GM23338 (cell line): ENCODE measurements at regions not wholly inside any gene's neighbourhood (a gene's known extent, or its start where the extent isn't known, plus 50 kb on each side); places are given as distances from the start of the nearest gene placed in this dataset.

Experiments
- ATAC-seq: fragments of 200-7000 bp; cut with Tn5 transposase; 3 replicates; pipeline ENCODE4 v1.9.1; 2020
- DNase-seq: peaks from one replicate; pipeline ENCODE4 v3.0.0-alpha.2; 2015; ENCODE audit warnings: low spot score
- H2AFZ ChIP-seq: fragments of 200-600 bp; sonication (generic); 2 replicates; pipeline ENCODE4 v1.8.0; 2016; ENCODE audit warnings: antibody characterized with exemption, mild to moderate bottlenecking, moderate library complexity
- H3F3A ChIP-seq: fragments of 200-600 bp; sonication (generic); replicated peaks from 2 replicates; pipeline ENCODE4 v1.8.0; 2017; ENCODE audit warnings: antibody characterized with exemption, mixed run types, low read depth
- H3K27ac ChIP-seq: fragments of 200-600 bp; sonication (generic); 2 replicates; pipeline ENCODE4 v1.6.1; 2016; ENCODE audit warnings: low read depth
- H3K27me3 ChIP-seq: fragments of 200-600 bp; sonication (generic); 2 replicates; pipeline ENCODE4 v1.8.0; 2016; ENCODE audit warnings: mild to moderate bottlenecking, mixed run types, moderate library complexity; ENCODE audit not compliant: insufficient read depth
- H3K36me3 ChIP-seq: fragments of 200-600 bp; sonication (generic); 2 replicates; pipeline ENCODE4 v1.8.0; 2016; ENCODE audit warnings: mild to moderate bottlenecking; ENCODE audit not compliant: insufficient read depth
- H3K4me1 ChIP-seq: fragments of 200-600 bp; sonication (generic); 2 replicates; pipeline ENCODE4 v1.8.0; 2016; ENCODE audit warnings: mild to moderate bottlenecking, moderate library complexity; ENCODE audit not compliant: insufficient read depth
- H3K4me2 ChIP-seq: fragments of 200-600 bp; sonication (generic); 2 replicates; pipeline ENCODE4 v1.7.1; 2017; ENCODE audit warnings: mixed run types
- H3K4me3 ChIP-seq: fragments of 200-600 bp; sonication (generic); 2 replicates; pipeline ENCODE4 v1.6.1; 2016; ENCODE audit warnings: mixed run types
- H3K79me2 ChIP-seq: fragments of 200-600 bp; sonication (generic); replicated peaks from 2 replicates; pipeline ENCODE4 v1.8.0; 2017; ENCODE audit warnings: mild to moderate bottlenecking; ENCODE audit not compliant: insufficient read depth
- H3K9me2 ChIP-seq: fragments of 200-600 bp; sonication (generic); 2 replicates; pipeline ENCODE4 v1.8.0; 2017; ENCODE audit not compliant: insufficient read depth
- H4K20me1 ChIP-seq: fragments of 200-600 bp; sonication (generic); replicated peaks from 2 replicates; pipeline ENCODE4 v1.8.0; 2017; ENCODE audit warnings: mild to moderate bottlenecking; ENCODE audit not compliant: insufficient read depth
- H3K27ac Mint-ChIP-seq: 2 replicates; pipeline ENCODE4 v1.8.0; 2020; ENCODE audit warnings: inconsistent platforms, mild to moderate bottlenecking, moderate library complexity, mixed read lengths
- H3K27me3 Mint-ChIP-seq: 3 replicates; pipeline ENCODE4 v1.8.0; 2022; ENCODE audit warnings: low read depth, mild to moderate bottlenecking, moderate library complexity, mixed read lengths, inconsistent platforms; ENCODE audit not compliant: insufficient read depth, poor library complexity
- H3K36me3 Mint-ChIP-seq: 3 replicates; pipeline ENCODE4 v1.8.0; 2021; ENCODE audit warnings: low read depth, mild to moderate bottlenecking, inconsistent platforms, moderate library complexity, mixed read lengths
- H3K4me1 Mint-ChIP-seq: 3 replicates; pipeline ENCODE4 v1.8.0; 2020; ENCODE audit warnings: mild to moderate bottlenecking, inconsistent platforms, mixed read lengths
- H3K4me3 Mint-ChIP-seq: 3 replicates; pipeline ENCODE4 v1.8.0; 2021; ENCODE audit warnings: moderate library complexity, mild to moderate bottlenecking, inconsistent platforms, mixed read lengths
- H3K9me3 Mint-ChIP-seq: 3 replicates; pipeline ENCODE4 v1.8.0; 2020; ENCODE audit warnings: moderate library complexity, mild to moderate bottlenecking, inconsistent platforms, mixed read lengths
- CTCF ChIP-seq, 2 experiments: fragments of 200-600 bp in 1 of 2; sonication (generic) in 1 of 2; conservative IDR thresholded peaks; 2 replicates each; pipeline versions ENCODE4 v1.5.1 to v1.6.1; 2016 to 2017; ENCODE audit warnings: antibody characterized with exemption in 2 of 2, low read depth in 2 of 2, mild to moderate bottlenecking in 2 of 2, moderate library complexity in 1 of 2
- ETS1 ChIP-seq: IDR thresholded peaks from 2 replicates; pipeline ENCODE4 v1.6.1; 2016; ENCODE audit warnings: antibody characterized with exemption
- EZH2phosphoT487 ChIP-seq: fragments of 200-600 bp; sonication (generic); IDR thresholded peaks from one replicate; pipeline ENCODE4 v1.8.1; 2018; ENCODE audit warnings: antibody characterized with exemption; ENCODE audit not compliant: unreplicated experiment
- NANOG ChIP-seq: IDR thresholded peaks from 2 replicates; pipeline ENCODE4 v1.6.1; 2016; ENCODE audit warnings: antibody characterized with exemption, borderline replicate concordance
- POLR2AphosphoS5 ChIP-seq: IDR thresholded peaks from 2 replicates; pipeline ENCODE4 v1.6.1; 2016; ENCODE audit warnings: antibody characterized with exemption, low read depth
- REST ChIP-seq: IDR thresholded peaks from one replicate; pipeline ENCODE4 v1.6.1; 2018; ENCODE audit warnings: antibody characterized with exemption; ENCODE audit not compliant: unreplicated experiment
- STAT1 ChIP-seq: IDR thresholded peaks from one replicate; pipeline ENCODE4 v1.6.1; 2016; ENCODE audit warnings: antibody characterized with exemption; ENCODE audit not compliant: unreplicated experiment
- ZNF114 ChIP-seq: fragments of 250-450 bp; sonication (Bioruptor Pico); IDR thresholded peaks from 2 replicates; pipeline ENCODE4 v1.5.0; 2020; ENCODE audit warnings: mild to moderate bottlenecking, moderate library complexity
- ZNF331 ChIP-seq: fragments of 250-450 bp; sonication (Bioruptor Pico); IDR thresholded peaks from 2 replicates; pipeline ENCODE4 v1.5.0; 2020; ENCODE audit warnings: low read depth, mild to moderate bottlenecking, moderate library complexity

- Mint-ChIP-seq H3K4me1 (0 out of 3 replicates have a peak, but pooled peaks cover 2% of the 10 kb centered on the region), H3K36me3 (no peaks in the 10 kb centered on the region), H3K27me3 (no peaks in the 10 kb centered on the region), H3K27ac (no peak overlapping the region), H3K9me3 (no peaks in the 10 kb centered on the region), H3K4me3 (no peak overlapping the region)
- TF ChIP-seq ETS1 (no peak), ZNF114 (CRISPR knock-in tag) (no peak), STAT1 (no peak), POLR2AphosphoS5 (no peak)
- Histone ChIP-seq H3K9me2 (no peaks in the 10 kb centered on the region), H3K4me2 (no peak overlapping the region), H4K20me1 (no peaks in the 10 kb centered on the region), H3K4me1 (no peaks in the 10 kb centered on the region), H3K4me3 (no peak overlapping the region), H3K27ac (no peak overlapping the region), H3K27me3 (no peaks in the 10 kb centered on the region), H3K36me3 (no peaks in the 10 kb centered on the region), H3K79me2 (no peaks in the 10 kb centered on the region), H3F3A (no peaks in the 10 kb centered on the region), H2AFZ (no peak overlapping the region)
- DNase-seq (no peak), ATAC-seq (no peak)
These were observed 351.2 kb downstream of the MATN1 start for GRCh38 chr1:30371888-30372791.

- peaks cover 3% of the 10 kb centered on the region; the same call in 1 of the 2 replicates for H3K4me1 ChIP-seq
- DNase-seq = no peak
- H3K27me3 Mint-ChIP-seq = no peaks in the 10 kb centered on the region
- TF ChIP-seq CTCF (conservative IDR thresholded peaks at IDR 0.05; ENCODE audit: low read depth in 2 of 2) (no peak), REST (no peak), NANOG (no peak), EZH2phosphoT487 (no peak), ZNF331 (CRISPR knock-in tag) (no peak)
These were observed 352.1 kb downstream of the MATN1 start for GRCh38 chr1:30371179-30371788.

More at GRCh38 chr1:30371179-30371788, 352.1 kb downstream of the MATN1 start:
- Histone ChIP-seq H3K4me2 (no peak overlapping the region), H3K27me3 (no peaks in the 10 kb centered on the region), H3K36me3 (no peaks in the 10 kb centered on the region), H3K4me3 (no peak overlapping the region), H3F3A (no peaks in the 10 kb centered on the region), H3K27ac (no peak overlapping the region), H4K20me1 (no peaks in the 10 kb centered on the region), H3K79me2 (no peaks in the 10 kb centered on the region), H2AFZ (no peak overlapping the region), H3K9me2 (no peaks in the 10 kb centered on the region)
- Mint-ChIP-seq H3K36me3 (no peaks in the 10 kb centered on the region), H3K4me3 (no peak overlapping the region), H3K9me3 (no peaks in the 10 kb centered on the region), H3K27ac (no peak overlapping the region), H3K4me1 (peaks cover 6% of the 10 kb centered on the region; the same call in 2 of the 3 replicates)
- ATAC-seq = no peak
